ENCODE measurements at regions not wholly inside any gene's neighbourhood (a gene's known extent, or its start where the extent isn't known, plus 50 kb on each side); places are given as distances from the start of the nearest gene placed in this dataset.

DNA sequence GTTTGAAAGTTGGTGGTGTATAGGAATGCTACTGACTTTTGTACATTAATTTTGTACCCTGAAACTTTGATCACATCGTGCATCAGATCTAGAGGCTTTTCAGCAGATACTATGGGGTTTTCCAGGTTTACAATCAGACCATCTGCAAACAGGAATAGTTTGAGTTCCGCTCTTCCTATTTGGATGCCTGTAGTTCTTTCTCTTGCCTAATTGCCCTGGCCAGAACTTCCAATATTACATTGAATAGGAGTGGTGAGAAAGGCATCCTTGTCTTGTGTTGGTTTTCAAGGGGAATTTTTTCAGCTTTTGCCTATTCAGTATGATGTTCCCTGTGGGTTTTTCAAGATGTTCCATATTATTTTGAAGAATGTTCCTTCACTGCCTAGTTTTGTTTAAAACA is 633.5 kb downstream of the KCNJ3 start:
- no peak overlapping the region for H3K56ac ChIP-seq (replicated peaks; ENCODE audit: insufficient read length, low read depth, low read length)
- H3K4me1 ChIP-seq (replicated peaks in 1 of 4; ENCODE audit: control insufficient read depth in 3 of 4, insufficient read depth in 4 of 4, low read length in 3 of 4): no peaks in the 10 kb centered on the region
- H3K4me3 ChIP-seq (ENCODE audit: extremely low read depth in 1 of 4, insufficient read depth in 2 of 4, low read depth in 3 of 4, low read length in 4 of 4): no peak overlapping the region
- no peak for TF ChIP-seq RNF2 (IDR thresholded peaks at IDR 0.05; ENCODE audit: borderline replicate concordance, low read depth, low read length, missing control alignments, poor library complexity, severe bottlenecking)
- no peak overlapping the region for H2BK5ac ChIP-seq (ENCODE audit: low read depth, low read length)
- H2AFZ ChIP-seq (ENCODE audit: low read length): no peak overlapping the region
- no peaks in the 10 kb centered on the region for H3K9me3 ChIP-seq (ENCODE audit: insufficient read depth in 2 of 2, low read depth in 1 of 2, low read length in 1 of 2)
- CTCF ChIA-PET (ENCODE audit: partially characterized antibody): no interaction called here
- no peaks in the 10 kb centered on the region for H3K79me1 ChIP-seq (ENCODE audit: low read depth, low read length)
- FAIRE-seq: no peak
- H2BK120ac ChIP-seq (replicated peaks; ENCODE audit: low read depth, low read length): no peak overlapping the region
- H3K14ac ChIP-seq (ENCODE audit: insufficient read length): no peak overlapping the region
- no peaks in the 10 kb centered on the region for H4K20me1 ChIP-seq (replicated peaks in 1 of 2; ENCODE audit: control insufficient read depth in 1 of 2, insufficient read depth in 2 of 2, low read length in 2 of 2)
- H4K91ac ChIP-seq (replicated peaks; ENCODE audit: insufficient read length, low read length): no peak overlapping the region
- no peak overlapping the region for H2BK20ac ChIP-seq (ENCODE audit: low read length)
- H3K27ac ChIP-seq (ENCODE audit: low read depth, low read length): no peak overlapping the region
- H2AK5ac ChIP-seq (ENCODE audit: low read depth, low read length): no peak overlapping the region
- 83% methylated on average over 2 of the region's 2 CpGs; no CpG with 5 or more reads in 1 of the 2 experiments for WGBS, 2 experiments (ENCODE audit: extremely low coverage in 1 of 2, insufficient coverage in 1 of 2, insufficient read length in 1 of 2, insufficient replicate concordance in 2 of 2, low coverage in 1 of 2, low lambda C conversion rate in 2 of 2, missing lambda C conversion rate in 1 of 2)
- no peak overlapping the region for H4K5ac ChIP-seq (ENCODE audit: insufficient read length, low read depth, low read length)
- no peak overlapping the region for H2BK12ac ChIP-seq (ENCODE audit: low read depth, low read length)
- no peaks in the 10 kb centered on the region for H3K79me2 ChIP-seq (ENCODE audit: control insufficient read depth in 1 of 2, insufficient read depth in 2 of 2, low read length in 2 of 2)
- no peak for DNase-seq (ENCODE audit: low read depth in 1 of 2, low spot score in 2 of 2)
- H3K4me2 ChIP-seq (ENCODE audit: insufficient read depth in 1 of 2, low read depth in 2 of 2, low read length in 2 of 2): no peak overlapping the region
- no peak overlapping the region for H3K18ac ChIP-seq (ENCODE audit: extremely low read depth, low read length)
- no peaks in the 10 kb centered on the region for H3K23me2 ChIP-seq (ENCODE audit: low read depth, low read length)
- no peak overlapping the region for H4K8ac ChIP-seq (ENCODE audit: extremely low read depth, insufficient read depth, low read length)
- H2BK15ac ChIP-seq (ENCODE audit: low read length): no peak overlapping the region
- no peak overlapping the region for H3K9ac ChIP-seq (replicated peaks in 1 of 4; ENCODE audit: extremely low read depth in 1 of 4, low read depth in 3 of 4, low read length in 3 of 4)
- no peak overlapping the region for H3K4ac ChIP-seq (replicated peaks; ENCODE audit: insufficient read length, low read depth, low read length)
- POLR2A ChIA-PET (ENCODE audit: partially characterized antibody): no interaction called here
- H3K27me3 ChIP-seq (replicated peaks in 1 of 4; ENCODE audit: control insufficient read depth in 3 of 4, extremely low read depth in 1 of 4, insufficient read depth in 3 of 4, low read length in 3 of 4): no peaks in the 10 kb centered on the region
- H3K36me3 ChIP-seq (ENCODE audit: control insufficient read depth in 2 of 4, insufficient read depth in 4 of 4, low read length in 3 of 4): no peaks in the 10 kb centered on the region
- no peak overlapping the region for H3K23ac ChIP-seq (ENCODE audit: insufficient read length)

Measured in H1 (cell line).